H1 (cell line): ENCODE measurements at regions not wholly inside any gene's neighbourhood (a gene's known extent, or its start where the extent isn't known, plus 50 kb on each side); places are given as distances from the start of the nearest gene placed in this dataset.

ENCODE experiments used
- CTCF ChIA-PET: fragments of 300-600 bp; sonication (Branson Sonifier 250); formaldehyde crosslinking; loops from one replicate; lab custom pipeline; 2021; ENCODE audit not compliant: partially characterized antibody; lab: Charles Lee
- POLR2A ChIA-PET: fragments of 300-600 bp; sonication (Branson Sonifier 250); formaldehyde crosslinking; loops from one replicate; lab custom pipeline; 2021; ENCODE audit warnings: inconsistent platforms; ENCODE audit not compliant: partially characterized antibody; lab: Charles Lee
- DNase-seq, 2 experiments: peaks; one replicate each; pipeline versions ENCODE4 v3.0.0 to v3.0.0-alpha.2; 2010 to 2022; ENCODE audit warnings: low spot score in 2 of 2, low read depth in 1 of 2, mixed read lengths in 1 of 2
- FAIRE-seq: peaks from 2 replicates; lab custom pipeline; 2011; peaks lifted over from hg19 to GRCh38; lab: Jason Lieb, UNC
- H2AFZ ChIP-seq: 2 replicates; pipeline ENCODE4 v1.8.1; 2012; ENCODE audit warnings: low read length, inconsistent platforms
- H2AK5ac ChIP-seq: 2 replicates; pipeline ENCODE4 v1.6.1; 2013; ENCODE audit warnings: low read depth, low read length
- H2BK120ac ChIP-seq: replicated peaks from 2 replicates; pipeline ENCODE3; 2013; ENCODE audit warnings: low read depth, low read length, inconsistent platforms
- H2BK12ac ChIP-seq: 2 replicates; pipeline ENCODE4 v1.6.1; 2013; ENCODE audit warnings: low read depth, low read length
- H2BK15ac ChIP-seq: 2 replicates; pipeline ENCODE4 v1.6.1; 2013; ENCODE audit warnings: low read length
- H2BK20ac ChIP-seq: 2 replicates; pipeline ENCODE4 v1.6.1; 2013; ENCODE audit warnings: low read length
- H2BK5ac ChIP-seq: 2 replicates; pipeline ENCODE4 v1.6.1; 2013; ENCODE audit warnings: low read depth, low read length
- H3K14ac ChIP-seq: 2 replicates; pipeline ENCODE4 v1.6.1; 2013; ENCODE audit warnings: inconsistent platforms; ENCODE audit not compliant: insufficient read length
- H3K18ac ChIP-seq: 2 replicates; pipeline ENCODE4 v1.6.1; 2013; ENCODE audit warnings: low read length; ENCODE audit errors: extremely low read depth
- H3K23ac ChIP-seq: 2 replicates; pipeline ENCODE4 v1.6.1; 2013; ENCODE audit warnings: inconsistent platforms; ENCODE audit not compliant: insufficient read length
- H3K23me2 ChIP-seq: 2 replicates; pipeline ENCODE4 v1.6.1; 2013; ENCODE audit warnings: low read depth, low read length
- H3K27ac ChIP-seq: 2 replicates; pipeline ENCODE4 v1.6.1; 2011; ENCODE audit warnings: low read depth, low read length, inconsistent platforms
- H3K27me3 ChIP-seq, 4 experiments: replicated peaks in 1 of 4; 1 replicate in 1 of 4; 2 replicates in 3 of 4; pipeline versions ENCODE4 v1.6.1 to v1.8.1; 2011 to 2013; ENCODE audit warnings: low read length in 3 of 4, mild to moderate bottlenecking in 3 of 4, inconsistent platforms in 2 of 4, mixed read lengths in 2 of 4, moderate library complexity in 1 of 4; ENCODE audit not compliant: control insufficient read depth in 3 of 4, insufficient read depth in 3 of 4; ENCODE audit errors: extremely low read depth in 1 of 4
- H3K36me3 ChIP-seq, 4 experiments: 2 replicates each; pipeline versions ENCODE4 v1.6.1 to v1.8.1; 2011 to 2013; ENCODE audit warnings: mild to moderate bottlenecking in 4 of 4, low read length in 3 of 4, moderate library complexity in 2 of 4, control low read depth in 1 of 4, inconsistent platforms in 1 of 4; ENCODE audit not compliant: insufficient read depth in 4 of 4, control insufficient read depth in 2 of 4
- H3K4ac ChIP-seq: replicated peaks from 2 replicates; pipeline ENCODE3; 2013; ENCODE audit warnings: low read length, low read depth, mixed read lengths, inconsistent platforms; ENCODE audit not compliant: insufficient read length
- H3K4me1 ChIP-seq, 4 experiments: replicated peaks in 1 of 4; 1 replicate in 1 of 4; 2 replicates in 3 of 4; pipeline versions ENCODE4 v1.6.1 to v1.8.1; 2011 to 2013; ENCODE audit warnings: low read length in 3 of 4, inconsistent platforms in 2 of 4, mixed read lengths in 1 of 4; ENCODE audit not compliant: insufficient read depth in 4 of 4, control insufficient read depth in 3 of 4
- H3K4me2 ChIP-seq, 2 experiments: 2 replicates each; pipeline versions ENCODE4 v1.6.1 to v1.8.1; 2011 to 2013; ENCODE audit warnings: low read depth in 2 of 2, low read length in 2 of 2, control low read depth in 1 of 2, inconsistent platforms in 1 of 2, mild to moderate bottlenecking in 1 of 2; ENCODE audit not compliant: insufficient read depth in 1 of 2
- H3K4me3 ChIP-seq, 4 experiments: fragments of 200-600, 300-600 bp in 1 of 4; sonication (generic), shearing (Covaris generic), sonication (Bioruptor Twin) in 1 of 4; 2 replicates each; pipeline versions ENCODE4 v1.5.1 to v1.8.1; 2011 to 2016; ENCODE audit warnings: low read length in 4 of 4, low read depth in 3 of 4, control low read depth in 2 of 4, inconsistent platforms in 2 of 4, mild to moderate bottlenecking in 2 of 4, mixed read lengths in 1 of 4, moderate library complexity in 1 of 4; ENCODE audit not compliant: insufficient read depth in 2 of 4; ENCODE audit errors: extremely low read depth in 1 of 4
- H3K56ac ChIP-seq: replicated peaks from 2 replicates; pipeline ENCODE3; 2013; ENCODE audit warnings: low read depth, mild to moderate bottlenecking, mixed read lengths, low read length, inconsistent platforms; ENCODE audit not compliant: insufficient read length
- H3K79me1 ChIP-seq: 2 replicates; pipeline ENCODE4 v1.6.1; 2013; ENCODE audit warnings: low read depth, low read length, control low read depth
- H3K79me2 ChIP-seq, 2 experiments: 2 replicates each; pipeline versions ENCODE4 v1.6.1 to v1.8.1; 2012 to 2013; ENCODE audit warnings: low read length in 2 of 2, mild to moderate bottlenecking in 2 of 2, inconsistent platforms in 1 of 2; ENCODE audit not compliant: insufficient read depth in 2 of 2, control insufficient read depth in 1 of 2
- H3K9ac ChIP-seq, 4 experiments: replicated peaks in 1 of 4; 1 replicate in 1 of 4; 2 replicates in 3 of 4; pipeline versions ENCODE4 v1.6.1 to v1.8.1; 2011 to 2013; ENCODE audit warnings: low read depth in 3 of 4, low read length in 3 of 4, control low read depth in 2 of 4, mild to moderate bottlenecking in 2 of 4, moderate library complexity in 2 of 4, inconsistent platforms in 1 of 4; ENCODE audit errors: extremely low read depth in 1 of 4
- H3K9me3 ChIP-seq, 2 experiments: 2 replicates each; pipeline versions ENCODE4 v1.6.1 to v1.8.1; 2012 to 2013; ENCODE audit warnings: mild to moderate bottlenecking in 2 of 2, moderate library complexity in 2 of 2, control low read depth in 1 of 2, inconsistent platforms in 1 of 2, low read depth in 1 of 2, low read length in 1 of 2, mixed read lengths in 1 of 2; ENCODE audit not compliant: insufficient read depth in 2 of 2
- H4K20me1 ChIP-seq, 2 experiments: replicated peaks in 1 of 2; 2 replicates each; pipeline versions ENCODE3 to v1.8.1; 2011 to 2013; ENCODE audit warnings: inconsistent platforms in 2 of 2, low read length in 2 of 2, mild to moderate bottlenecking in 1 of 2; ENCODE audit not compliant: insufficient read depth in 2 of 2, control insufficient read depth in 1 of 2
- H4K5ac ChIP-seq: 2 replicates; pipeline ENCODE4 v1.6.1; 2013; ENCODE audit warnings: low read length, low read depth, mixed read lengths, inconsistent platforms; ENCODE audit not compliant: insufficient read length
- H4K8ac ChIP-seq: 2 replicates; pipeline ENCODE4 v1.8.0; 2013; ENCODE audit warnings: mild to moderate bottlenecking, moderate library complexity, low read length, inconsistent platforms; ENCODE audit not compliant: insufficient read depth; ENCODE audit errors: extremely low read depth
- H4K91ac ChIP-seq: replicated peaks from 2 replicates; pipeline ENCODE3; 2013; ENCODE audit warnings: low read length, mixed read lengths, inconsistent platforms; ENCODE audit not compliant: insufficient read length
- BCL11A ChIP-seq, 2 experiments: IDR thresholded peaks; one replicate each; pipeline ENCODE4 v1.6.1; 2011; ENCODE audit warnings: low read depth in 2 of 2, low read length in 2 of 2, mild to moderate bottlenecking in 2 of 2
- BRCA1 ChIP-seq: IDR thresholded peaks from 2 replicates; pipeline ENCODE4 v1.6.1; 2012; ENCODE audit warnings: low read depth, low read length, improper control_type of control experiment
- CTBP2 ChIP-seq: IDR thresholded peaks from 2 replicates; pipeline ENCODE4 v1.7.0; 2011; ENCODE audit warnings: borderline replicate concordance, mild to moderate bottlenecking, moderate library complexity, mixed read lengths, low read length; ENCODE audit not compliant: insufficient read depth, insufficient read length
- WGBS, 2 experiments: shearing (Covaris generic) in 1 of 2; methylation state at CpG; one replicate each; pipeline versions ENCODE4 v1.1.6 to v1.1.7; 2013 to 2015; ENCODE audit warnings: low lambda C conversion rate in 2 of 2, mixed read lengths in 2 of 2, inconsistent platforms in 1 of 2, low coverage in 1 of 2, missing lambda C conversion rate in 1 of 2; ENCODE audit not compliant: insufficient replicate concordance in 2 of 2, insufficient coverage in 1 of 2, insufficient read length in 1 of 2; ENCODE audit errors: extremely low coverage in 1 of 2, missing lambda C conversion rate in 1 of 2; 5-methylcytosine and 5-hydroxymethylcytosine counted together

DNA sequence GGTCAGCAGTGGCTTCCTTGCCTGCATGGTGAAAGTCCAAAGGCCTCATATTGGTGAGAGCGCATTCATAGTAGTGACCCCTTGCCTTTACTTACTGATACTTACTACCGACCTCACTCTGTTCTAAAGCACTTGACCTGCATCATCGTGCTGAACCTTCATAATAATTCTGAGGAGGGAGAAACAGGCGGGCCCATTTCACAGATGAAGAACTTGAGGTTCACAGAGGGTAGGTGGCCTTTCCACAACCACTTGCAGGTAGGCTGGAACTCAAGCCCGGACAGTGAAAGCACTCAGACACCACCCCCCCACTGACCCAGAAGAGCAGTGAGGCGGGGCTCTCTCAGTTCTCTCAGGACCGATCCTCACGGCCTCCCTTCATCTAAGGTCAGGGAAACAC lies 149.4 kb upstream of the CHST15 start:
- Histone ChIP-seq H3K79me2 (no peaks in the 10 kb centered on the region), H2AK5ac (no peak overlapping the region), H3K23ac (no peak overlapping the region), H2BK15ac (no peak overlapping the region), H3K27ac (no peak overlapping the region), H2BK5ac (no peak overlapping the region), H3K4ac (no peak overlapping the region), H3K4me3 (no peak overlapping the region), H4K20me1 (no peaks in the 10 kb centered on the region), H3K9me3 (no peaks in the 10 kb centered on the region), H2BK120ac (no peak overlapping the region), H3K18ac (no peak overlapping the region), H4K8ac (no peak overlapping the region), H3K4me2 (no peak overlapping the region), H3K9ac (no peak overlapping the region), H2AFZ (no peak overlapping the region), H3K4me1 (peaks cover 0 to 6% (median 3%) of the 10 kb centered on the region in 4 experiments; a peak in 6 of 7 replicates), H4K5ac (no peak overlapping the region), H2BK12ac (no peak overlapping the region), H3K56ac (no peak overlapping the region), H3K79me1 (no peaks in the 10 kb centered on the region), H4K91ac (no peak overlapping the region), H2BK20ac (0 out of 2 replicates have a peak overlapping the region, but pooled peaks have one; percentile 72), H3K27me3 (no peaks in the 10 kb centered on the region; a peak in 1 of 7 replicates), H3K23me2 (no peaks in the 10 kb centered on the region; the same call in 1 of the 2 replicates), H3K14ac (no peak overlapping the region), H3K36me3 (no peaks in the 10 kb centered on the region)
- ChIA-PET CTCF (no interaction called here), POLR2A (no interaction called here)
- TF ChIP-seq BRCA1 (no peak), BCL11A (IDR thresholded peaks at IDR 0.05; ENCODE audit: low read depth in 2 of 2, low read length in 2 of 2) (no peak), CTBP2 (no peak)
- DNase-seq (no peak), FAIRE-seq (no peak)
- WGBS, 2 experiments = 90% methylated on average over 8 of the region's 8 CpGs; no CpG with 5 or more reads in 1 of the 2 experiments
